GM18907 (cell line): ENCODE measurements at regions not wholly inside any gene's neighbourhood (a gene's known extent, or its start where the extent isn't known, plus 50 kb on each side); places are given as distances from the start of the nearest gene placed in this dataset.
A peak's percentile ranks its signal among the peaks of the same experiment; 100 is the strongest.

Experiments used
- ATAC-seq: cut with Tn5 transposase; IDR thresholded peaks from one replicate; pipeline ENCODE4 v1.9.1; 2021; ENCODE audit warnings: mild to moderate bottlenecking, moderate library complexity; ENCODE audit not compliant: unreplicated experiment

GRCh38 chr3:117356091-117356705, 646.6 kb downstream of the TUSC7 start:
- ATAC-seq: no peak

GRCh38 chr3:117358717-117359314, 649.2 kb downstream of the TUSC7 start:
- ATAC-seq: no peak

- peak; percentile 80 for ATAC-seq
Measured at GRCh38 chr3:117366574-117366973, 657.0 kb downstream of the TUSC7 start.

GRCh38 chr3:117367861-117368260, 658.3 kb downstream of the TUSC7 start:
- no peak for ATAC-seq

GRCh38 chr3:117380631-117381030, 671.1 kb downstream of the TUSC7 start:
- ATAC-seq: no peak

- ATAC-seq: no peak
Measured at GRCh38 chr3:117393119-117393518, 683.5 kb downstream of the TUSC7 start.

- ATAC-seq: no peak
Measured at GRCh38 chr3:117398141-117398899, 688.7 kb downstream of the TUSC7 start.

GRCh38 chr3:117399311-117400078, 689.9 kb downstream of the TUSC7 start:
- no peak for ATAC-seq

- ATAC-seq: no peak
Measured at GRCh38 chr3:117400303-117400702, 690.7 kb downstream of the TUSC7 start.

GRCh38 chr3:117404141-117404540, 694.6 kb downstream of the TUSC7 start:
- no peak for ATAC-seq

GRCh38 chr3:117404730-117405129, 695.2 kb downstream of the TUSC7 start:
- ATAC-seq: no peak

GRCh38 chr3:117405359-117405758, 695.8 kb downstream of the TUSC7 start:
- ATAC-seq: no peak

- ATAC-seq: peak; percentile 90
Measured at GRCh38 chr3:117407317-117407716, 697.7 kb downstream of the TUSC7 start.

- ATAC-seq: no peak
Measured at GRCh38 chr3:117408811-117409210, 699.2 kb downstream of the TUSC7 start.

GRCh38 chr3:117409256-117409655, 699.7 kb downstream of the TUSC7 start:
- no peak for ATAC-seq

GRCh38 chr3:117409701-117410459, 700.3 kb downstream of the TUSC7 start:
- ATAC-seq: no peak

- no peak for ATAC-seq
Measured at GRCh38 chr3:117411971-117412370, 702.4 kb downstream of the TUSC7 start.

- no peak for ATAC-seq
Measured at GRCh38 chr3:117417411-117417810, 707.8 kb downstream of the TUSC7 start.

- ATAC-seq: no peak
Measured at GRCh38 chr3:117427081-117427480, 717.5 kb downstream of the TUSC7 start.

GRCh38 chr3:117433427-117433826, 723.8 kb downstream of the TUSC7 start:
- ATAC-seq: no peak
